NT2/D1 (cell line): ENCODE measurements at regions not wholly inside any gene's neighbourhood (a gene's known extent, or its start where the extent isn't known, plus 50 kb on each side); places are given as distances from the start of the nearest gene placed in this dataset.

ENCODE experiments used
- DNase-seq: peaks from one replicate; pipeline ENCODE4 v3.0.0-alpha.2; 2011; ENCODE audit warnings: low read depth, low spot score
- H3K27me3 ChIP-seq: 2 replicates; pipeline ENCODE4 v1.6.0; 2011; ENCODE audit warnings: mild to moderate bottlenecking; ENCODE audit not compliant: insufficient read length, insufficient read depth
- H3K36me3 ChIP-seq: 2 replicates; pipeline ENCODE4 v1.6.1; 2011; ENCODE audit warnings: mild to moderate bottlenecking, low read length, mixed read lengths; ENCODE audit not compliant: insufficient read depth, insufficient read length
- H3K4me1 ChIP-seq: 2 replicates; pipeline ENCODE4 v1.5.1; 2011; ENCODE audit not compliant: insufficient read depth, insufficient read length
- H3K4me3 ChIP-seq: 2 replicates; pipeline ENCODE4 v1.5.1; 2011; ENCODE audit warnings: low read depth; ENCODE audit not compliant: insufficient read length
- H3K9ac ChIP-seq: 2 replicates; pipeline ENCODE4 v1.6.0; 2011; ENCODE audit warnings: low read depth; ENCODE audit not compliant: insufficient read length
- H3K9me3 ChIP-seq: 2 replicates; pipeline ENCODE4 v1.5.1; 2011; ENCODE audit warnings: mild to moderate bottlenecking, low read length; ENCODE audit not compliant: insufficient read depth
- SUZ12 ChIP-seq: IDR thresholded peaks from 2 replicates; pipeline ENCODE4 v1.6.1; 2011; ENCODE audit not compliant: insufficient read length, insufficient read depth; ENCODE audit errors: extremely low read depth
- YY1 ChIP-seq: IDR thresholded peaks from 2 replicates; pipeline ENCODE4 v1.6.1; 2011; ENCODE audit not compliant: insufficient read length, insufficient read depth
- ZNF274 ChIP-seq: IDR thresholded peaks from 2 replicates; pipeline ENCODE4 v1.6.1; 2011; ENCODE audit warnings: mild to moderate bottlenecking, low read depth, low read length

DNA sequence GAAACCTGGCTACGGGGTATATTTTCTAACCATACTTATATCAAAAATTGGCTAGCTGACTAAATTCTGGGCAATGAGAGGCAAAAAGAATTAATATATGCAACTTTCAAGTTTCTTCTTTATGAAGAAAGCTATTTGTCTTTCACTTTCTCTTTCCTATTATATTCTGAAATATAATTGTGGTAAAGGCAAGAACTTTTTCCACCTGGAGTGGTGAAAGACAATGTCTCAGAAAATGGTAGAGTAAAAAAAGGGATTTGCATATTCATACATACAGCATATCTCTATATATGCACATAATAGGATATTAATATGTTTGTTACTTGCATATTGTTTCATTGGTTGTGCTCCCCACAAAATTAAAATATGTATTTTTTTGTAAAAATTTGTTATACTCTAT is 793.8 kb downstream of the PLA2G4A start:
- Histone ChIP-seq H3K36me3 (no peaks in the 10 kb centered on the region), H3K4me3 (no peak overlapping the region), H3K4me1 (no peaks in the 10 kb centered on the region), H3K9me3 (peaks cover 33% of the 10 kb centered on the region), H3K9ac (no peak overlapping the region), H3K27me3 (no peaks in the 10 kb centered on the region)
- no peak for TF ChIP-seq ZNF274
- no peak for TF ChIP-seq SUZ12
- no peak for TF ChIP-seq YY1
- no peak for DNase-seq

DNA sequence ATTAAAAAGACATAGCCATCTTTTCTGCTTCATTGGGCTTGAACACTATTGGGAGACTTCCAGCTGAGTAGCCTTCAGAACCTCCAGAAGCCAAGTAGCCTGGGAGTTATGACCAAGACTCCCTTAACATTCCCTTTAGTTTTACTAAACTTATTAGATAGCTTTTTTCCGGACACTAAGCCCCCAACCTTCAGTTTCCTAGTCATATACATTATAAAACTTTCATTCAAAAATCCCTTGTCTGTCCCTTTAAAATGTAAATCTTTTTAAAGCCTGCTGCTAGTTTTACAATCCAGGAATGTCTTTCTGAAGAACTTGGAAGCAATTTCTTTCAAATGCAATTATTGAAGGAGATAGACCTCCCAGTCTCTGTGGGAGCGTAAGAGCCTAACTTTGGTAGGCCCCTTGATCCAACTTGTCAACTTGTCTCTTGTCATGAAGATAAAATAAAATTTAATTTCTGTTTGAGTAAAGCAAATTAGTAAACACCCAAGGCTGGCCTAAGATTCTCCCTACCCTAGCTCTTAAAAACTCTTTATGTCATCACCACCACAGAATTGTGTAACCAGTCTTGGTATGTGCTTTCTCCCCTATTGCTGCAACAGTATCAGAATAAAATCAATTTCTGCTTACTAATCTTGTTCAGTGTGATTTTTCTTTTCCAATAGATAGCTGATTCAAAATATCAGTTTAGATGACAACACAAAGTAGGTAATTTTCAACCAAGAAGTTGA is 796.2 kb downstream of the PLA2G4A start:
- Histone ChIP-seq H3K9me3 (peaks cover 26% of the 10 kb centered on the region), H3K27me3 (no peaks in the 10 kb centered on the region), H3K36me3 (no peaks in the 10 kb centered on the region), H3K4me1 (no peaks in the 10 kb centered on the region), H3K4me3 (no peak overlapping the region), H3K9ac (no peak overlapping the region)
- DNase-seq = peak; percentile 57
- TF ChIP-seq SUZ12 (no peak), YY1 (no peak), ZNF274 (no peak)

DNA sequence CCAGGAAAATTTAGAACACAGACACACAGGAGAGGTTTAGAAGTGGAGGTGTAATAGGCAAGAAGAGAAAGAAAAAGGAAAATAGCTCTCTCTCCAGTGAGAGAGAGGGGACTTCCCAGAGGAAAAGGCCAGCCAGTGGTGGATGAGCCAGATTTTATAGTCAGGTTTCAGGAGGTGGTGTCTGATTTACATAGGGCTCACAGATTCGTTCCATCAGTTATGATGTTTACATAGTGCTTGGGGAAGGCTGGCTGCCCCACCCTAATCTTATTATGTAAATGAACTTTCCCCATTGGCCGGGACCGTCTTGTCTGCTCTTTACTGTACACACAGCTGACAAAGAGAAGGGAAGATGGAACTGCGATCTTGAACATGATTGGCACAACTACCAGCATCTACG is 797.3 kb downstream of the PLA2G4A start:
- Histone ChIP-seq H3K9me3 (peaks cover 37% of the 10 kb centered on the region), H3K4me3 (no peak overlapping the region), H3K9ac (no peak overlapping the region), H3K36me3 (no peaks in the 10 kb centered on the region), H3K4me1 (no peaks in the 10 kb centered on the region), H3K27me3 (no peaks in the 10 kb centered on the region)
- no peak for DNase-seq
- TF ChIP-seq ZNF274 (no peak), SUZ12 (no peak), YY1 (no peak)

DNA sequence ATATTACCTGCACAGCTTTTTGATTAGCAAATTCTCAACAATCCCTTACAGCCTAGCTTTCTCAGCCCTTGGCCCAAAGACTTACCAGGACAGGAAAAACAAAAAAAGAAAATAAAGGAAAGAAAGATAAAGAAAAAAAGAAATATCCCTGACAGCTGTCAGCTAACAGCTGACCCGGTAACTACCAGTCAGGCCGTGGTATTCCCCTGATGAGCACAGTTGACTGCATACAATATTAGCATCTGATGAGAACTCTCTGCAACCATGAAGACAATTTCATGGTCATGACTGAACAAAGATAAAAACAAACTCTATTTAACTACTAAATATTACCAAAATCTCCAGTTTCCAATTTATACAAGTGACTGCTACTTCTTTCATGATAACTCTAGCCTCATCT is 798.8 kb downstream of the PLA2G4A start:
- Histone ChIP-seq H3K9me3 (peaks cover 49% of the 10 kb centered on the region), H3K4me1 (no peaks in the 10 kb centered on the region), H3K27me3 (no peaks in the 10 kb centered on the region), H3K36me3 (no peaks in the 10 kb centered on the region), H3K4me3 (no peak overlapping the region), H3K9ac (no peak overlapping the region)
- no peak for TF ChIP-seq SUZ12
- no peak for TF ChIP-seq ZNF274
- no peak for TF ChIP-seq YY1
- DNase-seq = no peak

DNA sequence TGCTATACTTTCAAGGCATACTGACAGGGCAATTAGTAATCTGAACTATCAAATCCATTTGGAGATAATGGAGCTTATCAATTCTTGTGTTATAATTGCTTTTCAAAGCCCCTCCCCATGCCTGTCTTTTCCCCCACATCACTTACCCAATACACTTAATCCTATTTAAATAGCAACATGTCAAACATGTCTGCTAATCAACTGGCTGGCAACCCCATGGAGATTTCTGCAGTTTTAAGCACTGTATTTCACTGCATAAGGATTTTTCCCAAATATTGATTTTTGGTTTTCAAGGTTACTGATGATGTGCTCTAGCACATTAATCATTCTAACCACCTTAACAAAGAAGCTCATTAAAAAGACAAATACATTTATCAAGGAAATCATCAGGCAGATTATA is 800.3 kb downstream of the PLA2G4A start:
- Histone ChIP-seq H3K9me3 (peaks cover 45% of the 10 kb centered on the region), H3K4me1 (no peaks in the 10 kb centered on the region), H3K27me3 (no peaks in the 10 kb centered on the region), H3K36me3 (no peaks in the 10 kb centered on the region), H3K9ac (no peak overlapping the region), H3K4me3 (no peak overlapping the region)
- DNase-seq = no peak
- TF ChIP-seq YY1 (no peak), SUZ12 (no peak), ZNF274 (no peak)

DNA sequence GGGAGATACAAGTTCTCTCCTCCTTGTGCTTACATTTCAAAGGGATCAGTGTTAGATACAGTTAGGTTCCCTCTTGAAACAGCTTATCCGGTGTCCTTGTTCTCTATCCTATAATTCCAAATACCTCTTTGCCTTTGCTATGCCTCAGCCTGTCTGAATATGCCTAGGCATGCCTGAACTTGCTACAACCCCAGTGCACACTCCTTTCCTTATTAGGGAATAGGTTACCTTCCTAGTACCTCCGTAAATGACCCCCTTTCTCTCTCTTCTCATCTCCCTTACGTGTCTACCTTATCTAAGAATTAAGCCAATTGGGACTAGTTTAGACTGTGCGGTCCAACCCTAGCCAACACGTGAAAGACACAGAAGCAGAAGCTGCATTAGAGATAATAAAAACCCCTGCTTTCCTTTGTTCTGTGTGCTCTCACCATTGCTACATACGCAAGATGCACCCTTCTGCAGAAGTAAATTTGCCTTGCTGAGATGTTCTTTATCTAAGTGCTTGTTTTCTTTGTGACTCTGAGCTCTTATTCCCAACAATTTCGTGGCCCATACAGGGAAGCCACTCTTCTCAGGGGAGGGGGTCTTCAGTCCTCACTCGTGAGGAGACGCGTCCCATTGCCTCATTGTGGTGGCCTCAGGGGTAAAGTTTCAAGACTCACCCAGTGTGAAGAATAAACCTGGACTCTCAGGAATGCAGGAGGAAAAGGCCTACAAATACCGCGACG is 802.1 kb downstream of the PLA2G4A start:
- Histone ChIP-seq H3K9ac (no peak overlapping the region), H3K4me3 (no peak overlapping the region), H3K27me3 (no peaks in the 10 kb centered on the region), H3K4me1 (no peaks in the 10 kb centered on the region), H3K36me3 (no peaks in the 10 kb centered on the region), H3K9me3 (peaks cover 30% of the 10 kb centered on the region)
- no peak for DNase-seq
- TF ChIP-seq SUZ12 (no peak), YY1 (no peak), ZNF274 (no peak)

DNA sequence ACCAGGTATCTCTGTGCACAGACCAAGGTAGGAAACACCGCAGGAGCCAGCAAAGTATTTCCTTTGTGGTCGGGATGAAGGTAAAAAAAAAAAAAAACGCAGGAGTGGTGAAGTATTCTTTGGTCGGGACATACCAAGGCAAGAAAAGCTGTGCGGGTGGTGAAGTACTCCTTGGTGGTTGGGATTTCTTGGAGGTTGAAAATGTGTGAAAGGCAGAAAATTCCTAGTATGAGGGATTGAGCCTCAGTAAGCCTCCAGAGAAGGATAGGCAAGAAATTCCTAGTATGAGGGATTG is 802.6 kb downstream of the PLA2G4A start:
- Histone ChIP-seq H3K9ac (no peak overlapping the region), H3K27me3 (no peaks in the 10 kb centered on the region), H3K9me3 (peaks cover 24% of the 10 kb centered on the region), H3K4me1 (no peaks in the 10 kb centered on the region), H3K36me3 (no peaks in the 10 kb centered on the region), H3K4me3 (no peak overlapping the region)
- no peak for DNase-seq
- TF ChIP-seq ZNF274 (no peak), YY1 (no peak), SUZ12 (no peak)
